ENCODE measurements at regions not wholly inside any gene's neighbourhood (a gene's known extent, or its start where the extent isn't known, plus 50 kb on each side); places are given as distances from the start of the nearest gene placed in this dataset.

DNA sequence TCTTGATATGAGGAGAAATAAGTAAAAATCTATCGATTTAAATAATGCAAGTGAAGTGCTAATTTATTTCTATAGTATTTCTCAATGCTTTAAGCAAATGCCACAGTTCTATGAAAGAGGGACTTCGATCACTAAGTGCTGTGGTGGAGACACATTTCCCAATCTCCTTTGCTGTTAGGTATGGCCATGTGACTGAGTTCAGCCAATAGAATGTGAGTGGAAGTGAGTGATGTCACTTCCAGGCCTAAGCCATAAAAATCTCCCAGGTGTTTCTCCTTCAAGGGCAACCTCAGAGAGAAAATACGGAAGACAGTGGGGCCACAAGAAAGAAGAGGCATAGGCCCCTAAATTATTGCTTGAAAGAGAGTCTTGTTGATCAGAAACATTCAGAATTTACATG is 100.3 kb upstream of the ANKH start:
- DNase-seq (no peak), ATAC-seq (no peak)
- Histone ChIP-seq H3K9me3 (ENCODE audit: low read length) (no peaks in the 10 kb centered on the region), H3F3A (ENCODE audit: low read length, unreplicated experiment) (no peaks in the 10 kb centered on the region), H3K4me1 (ENCODE audit: insufficient read depth, low read length) (no peaks in the 10 kb centered on the region), H3K79me2 (ENCODE audit: low read length) (no peaks in the 10 kb centered on the region), H3K9ac (ENCODE audit: low read length) (no peak overlapping the region), H3K4me2 (ENCODE audit: low read length) (no peak overlapping the region), H2AFZ (ENCODE audit: low read length) (no peak overlapping the region), H4K20me1 (ENCODE audit: low read length) (no peaks in the 10 kb centered on the region), H3K27ac (ENCODE audit: low read length) (no peak overlapping the region), H3K4me3 (ENCODE audit: low read length) (no peak overlapping the region), H3K36me3 (ENCODE audit: low read depth, low read length) (no peaks in the 10 kb centered on the region), H3K9me2 (replicated peaks; ENCODE audit: low read length) (no peaks in the 10 kb centered on the region), H3K27me3 (ENCODE audit: low read length) (no peaks in the 10 kb centered on the region)
- BruUV-seq (replicated peaks) = no TSS peak
- POLR2A ChIA-PET (ENCODE audit: unreplicated experiment) = no interaction called here
- TF ChIP-seq, protein P1, sequence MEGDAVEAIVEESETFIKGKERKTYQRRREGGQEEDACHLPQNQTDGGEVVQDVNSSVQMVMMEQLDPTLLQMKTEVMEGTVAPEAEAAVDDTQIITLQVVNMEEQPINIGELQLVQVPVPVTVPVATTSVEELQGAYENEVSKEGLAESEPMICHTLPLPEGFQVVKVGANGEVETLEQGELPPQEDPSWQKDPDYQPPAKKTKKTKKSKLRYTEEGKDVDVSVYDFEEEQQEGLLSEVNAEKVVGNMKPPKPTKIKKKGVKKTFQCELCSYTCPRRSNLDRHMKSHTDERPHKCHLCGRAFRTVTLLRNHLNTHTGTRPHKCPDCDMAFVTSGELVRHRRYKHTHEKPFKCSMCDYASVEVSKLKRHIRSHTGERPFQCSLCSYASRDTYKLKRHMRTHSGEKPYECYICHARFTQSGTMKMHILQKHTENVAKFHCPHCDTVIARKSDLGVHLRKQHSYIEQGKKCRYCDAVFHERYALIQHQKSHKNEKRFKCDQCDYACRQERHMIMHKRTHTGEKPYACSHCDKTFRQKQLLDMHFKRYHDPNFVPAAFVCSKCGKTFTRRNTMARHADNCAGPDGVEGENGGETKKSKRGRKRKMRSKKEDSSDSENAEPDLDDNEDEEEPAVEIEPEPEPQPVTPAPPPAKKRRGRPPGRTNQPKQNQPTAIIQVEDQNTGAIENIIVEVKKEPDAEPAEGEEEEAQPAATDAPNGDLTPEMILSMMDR (conservative IDR thresholded peaks at IDR 0.05; ENCODE audit: low read depth, low read length) = no peak
- TF ChIP-seq EZH2 (IDR thresholded peaks at IDR 0.05; ENCODE audit: low read length, unreplicated experiment) = no peak
- no peak for TF ChIP-seq EZH2phosphoT487 (IDR thresholded peaks at IDR 0.05; ENCODE audit: borderline replicate concordance, low read length)
- CTCF ChIA-PET = no interaction called here
- intact Hi-C loops (cut with micrococcal nuclease) = no loop called here

DNA sequence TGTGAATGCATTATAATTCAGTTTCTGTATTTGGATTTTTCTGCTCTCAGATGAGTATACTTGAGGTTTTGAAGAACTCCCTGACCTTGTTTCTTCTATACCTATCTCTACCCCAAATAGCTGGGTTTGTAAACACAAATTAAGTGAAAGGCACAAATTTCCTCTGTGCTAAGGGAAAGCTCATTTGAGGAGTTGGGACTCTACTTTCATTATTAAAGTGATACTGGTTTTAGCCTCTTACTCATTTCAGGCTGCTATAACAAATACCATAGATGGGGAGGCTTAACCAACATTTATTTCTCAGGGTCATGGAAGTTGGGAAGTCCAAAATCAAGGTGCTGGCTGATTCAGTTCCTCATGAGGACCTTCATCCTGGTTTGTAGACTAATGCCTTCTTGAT is 97.2 kb upstream of the ANKH start:
- BruUV-seq (replicated peaks) = no TSS peak
- no peak for DNase-seq
- Histone ChIP-seq H2AFZ (ENCODE audit: low read length) (no peak overlapping the region), H3K9ac (ENCODE audit: low read length) (no peak overlapping the region), H3K79me2 (ENCODE audit: low read length) (no peaks in the 10 kb centered on the region), H3F3A (ENCODE audit: low read length, unreplicated experiment) (no peaks in the 10 kb centered on the region), H3K4me2 (ENCODE audit: low read length) (no peak overlapping the region), H3K9me2 (replicated peaks; ENCODE audit: low read length) (no peaks in the 10 kb centered on the region), H3K9me3 (ENCODE audit: low read length) (no peaks in the 10 kb centered on the region), H3K36me3 (ENCODE audit: low read depth, low read length) (no peaks in the 10 kb centered on the region), H3K27me3 (ENCODE audit: low read length) (no peaks in the 10 kb centered on the region), H3K27ac (ENCODE audit: low read length) (no peak overlapping the region), H4K20me1 (ENCODE audit: low read length) (no peaks in the 10 kb centered on the region), H3K4me3 (ENCODE audit: low read length) (no peak overlapping the region), H3K4me1 (ENCODE audit: insufficient read depth, low read length) (no peaks in the 10 kb centered on the region)
- ATAC-seq = no peak
- POLR2A ChIA-PET (ENCODE audit: unreplicated experiment) = interaction anchor here (0.6 kb wide), 1 partner anchor 24 kb away, joined by 4 read pairs; no protein-coding TSS in a partner anchor
- TF ChIP-seq, protein P1 (conservative IDR thresholded peaks at IDR 0.05; ENCODE audit: low read depth, low read length) = no peak
- no peak for TF ChIP-seq EZH2 (IDR thresholded peaks at IDR 0.05; ENCODE audit: low read length, unreplicated experiment)
- no peak for TF ChIP-seq EZH2phosphoT487 (IDR thresholded peaks at IDR 0.05; ENCODE audit: borderline replicate concordance, low read length)
- intact Hi-C loops (cut with micrococcal nuclease) = no loop called here
- CTCF ChIA-PET = no interaction called here

- Histone ChIP-seq H3K9ac (ENCODE audit: low read length) (no peak overlapping the region), H3K9me2 (replicated peaks; ENCODE audit: low read length) (no peaks in the 10 kb centered on the region), H3K27me3 (ENCODE audit: low read length) (no peaks in the 10 kb centered on the region), H3K27ac (ENCODE audit: low read length) (no peak overlapping the region), H3K4me3 (ENCODE audit: low read length) (no peak overlapping the region), H3K79me2 (ENCODE audit: low read length) (no peaks in the 10 kb centered on the region), H3K4me1 (ENCODE audit: insufficient read depth, low read length) (no peaks in the 10 kb centered on the region), H3K36me3 (ENCODE audit: low read depth, low read length) (no peaks in the 10 kb centered on the region), H3F3A (ENCODE audit: low read length, unreplicated experiment) (no peaks in the 10 kb centered on the region), H3K9me3 (ENCODE audit: low read length) (no peaks in the 10 kb centered on the region), H2AFZ (ENCODE audit: low read length) (no peak overlapping the region), H3K4me2 (ENCODE audit: low read length) (no peak overlapping the region), H4K20me1 (ENCODE audit: low read length) (no peaks in the 10 kb centered on the region)
- DNase-seq = no peak
- CTCF ChIA-PET = no interaction called here
- ATAC-seq = no peak
- intact Hi-C loops (cut with micrococcal nuclease) = no loop called here
- BruUV-seq (replicated peaks) = no TSS peak
- TF ChIP-seq, protein P1 (conservative IDR thresholded peaks at IDR 0.05; ENCODE audit: low read depth, low read length) = no peak
- no peak for TF ChIP-seq EZH2phosphoT487 (IDR thresholded peaks at IDR 0.05; ENCODE audit: borderline replicate concordance, low read length)
- no peak for TF ChIP-seq EZH2 (IDR thresholded peaks at IDR 0.05; ENCODE audit: low read length, unreplicated experiment)
- POLR2A ChIA-PET (ENCODE audit: unreplicated experiment) = no interaction called here
These were observed 95.6 kb upstream of the ANKH start for GRCh38 chr5:14967166-14967565.

All from PC-3 (cell line).